ENCODE measurements at regions not wholly inside any gene's neighbourhood (a gene's known extent, or its start where the extent isn't known, plus 50 kb on each side); places are given as distances from the start of the nearest gene placed in this dataset.

- BruUV-seq (replicated peaks), result no TSS peak
- no peak overlapping the region for H3K4me3 ChIP-seq (ENCODE audit: low read depth, low read length, poor library complexity, severe bottlenecking)
- POLR2A ChIA-PET (ENCODE audit: low non-redundant PET), result no interaction called here
- H3K27me3 ChIP-seq (replicated peaks; ENCODE audit: insufficient read depth, low read depth, low read length, poor library complexity), result no peaks in the 10 kb centered on the region
- H3K9me3 ChIP-seq (ENCODE audit: low read depth, low read length, poor library complexity, severe bottlenecking), result no peaks in the 10 kb centered on the region
- H3K27ac ChIP-seq (ENCODE audit: low read depth, low read length, poor library complexity, severe bottlenecking), result no peak overlapping the region
- no peak for TF ChIP-seq EZH2 (IDR thresholded peaks at IDR 0.05; ENCODE audit: borderline replicate concordance, low read depth, low read length, poor library complexity, severe bottlenecking)
- no peak for TF ChIP-seq CTCF (conservative IDR thresholded peaks at IDR 0.05; ENCODE audit: low read depth, low read length)
- CTCF ChIA-PET, result no interaction called here
- no peaks in the 10 kb centered on the region for H3K4me1 ChIP-seq (ENCODE audit: insufficient read depth, low read length, poor library complexity, severe bottlenecking)
- H3K36me3 ChIP-seq (ENCODE audit: insufficient read depth, low read length, poor library complexity, severe bottlenecking), result no peaks in the 10 kb centered on the region
- intact Hi-C loops (cut with micrococcal nuclease; ENCODE audit: unreplicated experiment), result no loop called here
- no peak for DNase-seq (ENCODE audit: low spot score)
These were observed 115.6 kb downstream of the MN1 start for GRCh38 chr22:27685970-27686369.

- no peaks in the 10 kb centered on the region for H3K9me3 ChIP-seq (ENCODE audit: low read depth, low read length, poor library complexity, severe bottlenecking)
- no peaks in the 10 kb centered on the region for H3K36me3 ChIP-seq (ENCODE audit: insufficient read depth, low read length, poor library complexity, severe bottlenecking)
- TF ChIP-seq EZH2 (IDR thresholded peaks at IDR 0.05; ENCODE audit: borderline replicate concordance, low read depth, low read length, poor library complexity, severe bottlenecking) (no peak), CTCF (conservative IDR thresholded peaks at IDR 0.05; ENCODE audit: low read depth, low read length) (no peak)
- POLR2A ChIA-PET (ENCODE audit: low non-redundant PET), result no interaction called here
- H3K4me1 ChIP-seq (ENCODE audit: insufficient read depth, low read length, poor library complexity, severe bottlenecking), result no peaks in the 10 kb centered on the region
- DNase-seq (ENCODE audit: low spot score), result no peak
- H3K4me3 ChIP-seq (ENCODE audit: low read depth, low read length, poor library complexity, severe bottlenecking), result no peak overlapping the region
- BruUV-seq (replicated peaks), result no TSS peak
- intact Hi-C loops (cut with micrococcal nuclease; ENCODE audit: unreplicated experiment), result no loop called here
- H3K27ac ChIP-seq (ENCODE audit: low read depth, low read length, poor library complexity, severe bottlenecking), result no peak overlapping the region
- CTCF ChIA-PET, result no interaction called here
- H3K27me3 ChIP-seq (replicated peaks; ENCODE audit: insufficient read depth, low read depth, low read length, poor library complexity), result no peaks in the 10 kb centered on the region
These were observed 115.0 kb downstream of the MN1 start for GRCh38 chr22:27686534-27686933.

- no TSS peak for BruUV-seq (replicated peaks)
- intact Hi-C loops (cut with micrococcal nuclease; ENCODE audit: unreplicated experiment), result no loop called here
- Histone ChIP-seq H3K27me3 (replicated peaks; ENCODE audit: insufficient read depth, low read depth, low read length, poor library complexity) (no peaks in the 10 kb centered on the region), H3K36me3 (ENCODE audit: insufficient read depth, low read length, poor library complexity, severe bottlenecking) (no peaks in the 10 kb centered on the region), H3K27ac (ENCODE audit: low read depth, low read length, poor library complexity, severe bottlenecking) (no peak overlapping the region), H3K9me3 (ENCODE audit: low read depth, low read length, poor library complexity, severe bottlenecking) (no peaks in the 10 kb centered on the region), H3K4me1 (ENCODE audit: insufficient read depth, low read length, poor library complexity, severe bottlenecking) (no peaks in the 10 kb centered on the region), H3K4me3 (ENCODE audit: low read depth, low read length, poor library complexity, severe bottlenecking) (no peak overlapping the region)
- no peak for DNase-seq (ENCODE audit: low spot score)
- ChIA-PET CTCF (no interaction called here), POLR2A (ENCODE audit: low non-redundant PET) (no interaction called here)
- TF ChIP-seq CTCF (conservative IDR thresholded peaks at IDR 0.05; ENCODE audit: low read depth, low read length), result no peak
- no peak for TF ChIP-seq EZH2 (IDR thresholded peaks at IDR 0.05; ENCODE audit: borderline replicate concordance, low read depth, low read length, poor library complexity, severe bottlenecking)
These were observed 113.5 kb downstream of the MN1 start for GRCh38 chr22:27687984-27688545.

Data from A673 (cell line).